ENCODE measurements at regions not wholly inside any gene's neighbourhood (a gene's known extent, or its start where the extent isn't known, plus 50 kb on each side); places are given as distances from the start of the nearest gene placed in this dataset.
"Not testable (repeated sequence)": the region's sequence is repeated elsewhere in the genome, so short reads cannot be mapped to it uniquely, and the experiment has no call there.

GRCh38 chr2:131425231-131425941 lies 50.5 kb upstream of the TUBA3D start:
- Histone ChIP-seq H3K36me3 (ENCODE audit: control insufficient read depth, insufficient read depth, low read length) (no peaks in the 10 kb centered on the region), H3K4me3 (ENCODE audit: low read depth, low read length) (no peak overlapping the region), H3K27me3 (ENCODE audit: control insufficient read depth, insufficient read depth, low read length) (peaks cover 29% of the 10 kb centered on the region)

DNA sequence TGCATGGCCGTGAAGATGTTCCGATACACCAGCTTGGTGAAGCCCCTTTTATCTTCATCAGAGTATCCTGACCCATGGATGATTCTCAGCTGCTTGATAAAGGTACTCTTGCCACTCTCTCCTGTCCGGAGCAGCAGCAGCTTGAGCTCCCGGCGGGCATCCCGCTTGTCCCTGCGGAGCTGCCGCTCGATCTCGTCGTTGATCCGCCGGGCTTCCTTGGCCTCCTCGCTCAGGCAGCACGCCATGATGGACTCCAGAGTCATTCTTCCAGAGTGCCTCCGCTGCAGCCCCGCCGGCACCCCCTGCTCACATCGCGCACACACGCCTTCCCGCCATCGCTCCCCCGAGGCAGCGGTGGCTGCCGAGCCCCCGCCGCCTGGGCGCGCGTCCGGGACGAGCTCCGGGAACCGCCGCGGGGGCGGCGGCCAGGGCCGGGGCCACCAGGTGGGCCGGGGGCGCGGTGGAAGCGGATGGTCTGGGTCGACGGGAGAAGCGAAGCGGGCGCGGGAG lies 51.3 kb upstream of the TUBA3D start:
- H3K36me3 ChIP-seq (ENCODE audit: control insufficient read depth, insufficient read depth, low read length); H3K9ac ChIP-seq (ENCODE audit: low read depth, low read length); H3K4me1 ChIP-seq (ENCODE audit: control insufficient read depth, insufficient read depth, low read length); H3K9me3 ChIP-seq (ENCODE audit: control insufficient read depth, insufficient read depth, low read length): not testable (repeated sequence)
- Histone ChIP-seq H3K4me3 (ENCODE audit: low read depth, low read length) (peak overlapping the region; percentile 48), H3K27me3 (ENCODE audit: control insufficient read depth, insufficient read depth, low read length) (peaks cover 29% of the 10 kb centered on the region)

More at GRCh38 chr2:131425231-131425941, 50.5 kb upstream of the TUBA3D start:
- peaks cover 5% of the 10 kb centered on the region for H3K9me3 ChIP-seq (ENCODE audit: control insufficient read depth, insufficient read depth, low read length)
- H3K9ac ChIP-seq (ENCODE audit: low read depth, low read length), result no peak overlapping the region
- H3K4me1 ChIP-seq (ENCODE audit: control insufficient read depth, insufficient read depth, low read length), result peaks cover 2% of the 10 kb centered on the region

GRCh38 chr2:131420751-131421150 lies 55.2 kb upstream of the TUBA3D start:
- H3K9ac ChIP-seq (ENCODE audit: low read depth, low read length); H3K4me3 ChIP-seq (ENCODE audit: low read depth, low read length); H3K9me3 ChIP-seq (ENCODE audit: control insufficient read depth, insufficient read depth, low read length); H3K36me3 ChIP-seq (ENCODE audit: control insufficient read depth, insufficient read depth, low read length): not testable (repeated sequence)
- Histone ChIP-seq H3K27me3 (ENCODE audit: control insufficient read depth, insufficient read depth, low read length) (peaks cover 15% of the 10 kb centered on the region), H3K4me1 (ENCODE audit: control insufficient read depth, insufficient read depth, low read length) (peaks cover 10% of the 10 kb centered on the region)

DNA sequence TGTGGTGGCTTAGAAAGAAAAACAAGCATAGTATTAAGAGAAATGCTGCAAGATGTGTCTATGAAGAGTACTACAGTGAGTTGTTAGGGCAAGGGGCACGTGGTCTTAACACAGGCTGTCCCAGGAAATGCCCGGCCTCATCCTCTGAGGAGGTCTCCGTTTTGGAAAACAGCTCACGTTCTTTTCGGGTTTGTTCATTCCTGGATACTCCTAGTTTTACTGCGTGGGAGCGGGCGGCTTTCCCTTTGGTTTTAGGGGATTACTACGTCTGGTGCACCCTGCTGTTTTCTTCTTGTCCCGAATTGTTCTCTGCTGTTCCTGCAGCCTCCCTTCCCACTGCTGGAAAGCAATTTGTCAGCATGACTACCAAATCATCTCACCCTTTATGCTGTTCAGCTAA lies 55.5 kb upstream of the RAB6D start:
- H3K27me3 ChIP-seq (ENCODE audit: control insufficient read depth, insufficient read depth, low read length), result peaks cover 9% of the 10 kb centered on the region
- H3K9me3 ChIP-seq (ENCODE audit: control insufficient read depth, insufficient read depth, low read length), result peaks cover 5% of the 10 kb centered on the region
- H3K4me1 ChIP-seq (ENCODE audit: control insufficient read depth, insufficient read depth, low read length), result peaks cover 10% of the 10 kb centered on the region
- peak overlapping the region; percentile 24 for H3K4me3 ChIP-seq (ENCODE audit: low read depth, low read length)
- no peaks in the 10 kb centered on the region for H3K36me3 ChIP-seq (ENCODE audit: control insufficient read depth, insufficient read depth, low read length)
- no peak overlapping the region for H3K9ac ChIP-seq (ENCODE audit: low read depth, low read length)

DNA sequence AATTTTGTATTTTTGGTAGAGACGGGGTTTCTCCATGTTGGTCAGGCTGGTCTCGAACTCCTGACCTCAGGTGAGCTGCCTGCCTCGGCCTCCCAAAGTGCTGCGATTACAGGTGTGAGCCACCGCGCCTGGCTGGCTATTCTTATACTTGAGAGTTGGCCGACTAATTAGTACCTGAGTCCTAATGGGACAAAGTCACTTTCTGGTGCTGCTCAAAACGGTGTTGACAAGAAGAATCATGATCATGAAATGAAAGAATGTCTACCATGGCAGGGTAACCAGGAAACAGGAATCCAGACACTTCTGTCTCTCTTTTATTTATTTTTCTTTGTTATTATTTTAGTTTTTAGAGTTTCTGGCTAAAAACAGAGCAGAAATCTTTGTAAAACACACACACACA lies 54.7 kb upstream of the RAB6D start:
- Histone ChIP-seq H3K36me3 (ENCODE audit: control insufficient read depth, insufficient read depth, low read length) (no peaks in the 10 kb centered on the region), H3K9ac (ENCODE audit: low read depth, low read length) (no peak overlapping the region), H3K4me1 (ENCODE audit: control insufficient read depth, insufficient read depth, low read length) (peaks cover 10% of the 10 kb centered on the region), H3K27me3 (ENCODE audit: control insufficient read depth, insufficient read depth, low read length) (peaks cover under 1% of the 10 kb centered on the region), H3K4me3 (ENCODE audit: low read depth, low read length) (no peak overlapping the region), H3K9me3 (ENCODE audit: control insufficient read depth, insufficient read depth, low read length) (peaks cover under 1% of the 10 kb centered on the region)

DNA sequence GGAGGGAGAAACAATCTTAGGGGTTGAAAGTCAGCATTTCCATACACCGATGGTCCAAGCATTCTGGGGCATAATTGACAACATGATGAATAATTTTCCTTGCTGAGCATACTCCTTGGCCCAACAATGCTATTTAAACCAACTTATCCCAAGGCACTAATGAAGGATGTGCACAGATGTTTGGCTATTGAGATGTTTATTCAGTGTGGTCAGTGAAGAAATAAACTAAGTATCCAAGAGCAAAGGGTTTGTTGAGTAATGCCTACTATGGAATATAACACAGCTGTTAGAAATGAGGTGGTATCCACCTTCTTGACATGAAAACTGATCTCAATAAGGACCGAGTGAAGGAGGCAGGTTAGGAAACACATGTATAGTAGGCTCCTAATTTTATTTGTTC lies 53.9 kb upstream of the RAB6D start:
- no peaks in the 10 kb centered on the region for H3K9me3 ChIP-seq (ENCODE audit: control insufficient read depth, insufficient read depth, low read length)
- H3K27me3 ChIP-seq (ENCODE audit: control insufficient read depth, insufficient read depth, low read length), result no peaks in the 10 kb centered on the region
- H3K4me3 ChIP-seq (ENCODE audit: low read depth, low read length), result no peak overlapping the region
- no peak overlapping the region for H3K9ac ChIP-seq (ENCODE audit: low read depth, low read length)
- no peaks in the 10 kb centered on the region for H3K36me3 ChIP-seq (ENCODE audit: control insufficient read depth, insufficient read depth, low read length)
- H3K4me1 ChIP-seq (ENCODE audit: control insufficient read depth, insufficient read depth, low read length), result peaks cover 12% of the 10 kb centered on the region

DNA sequence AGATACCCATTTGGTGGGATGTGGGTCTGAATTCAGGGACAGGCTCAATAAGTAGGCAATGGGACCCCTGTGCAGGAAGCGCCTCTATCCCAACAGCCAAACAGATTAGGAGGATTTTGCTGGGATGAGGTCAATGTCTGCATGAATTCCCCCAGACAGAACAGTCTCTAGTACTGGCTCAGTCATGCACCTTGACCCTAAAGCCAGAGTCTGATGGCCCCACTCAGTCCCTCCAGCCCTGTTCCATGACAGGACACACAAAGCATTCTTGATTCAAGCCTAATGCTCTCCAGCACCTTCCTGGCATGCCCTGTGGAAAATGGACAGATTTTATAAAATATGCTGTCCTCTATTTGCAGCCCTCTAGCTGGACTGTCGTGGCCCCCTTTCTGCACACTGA lies 49.8 kb upstream of the RAB6D start:
- Histone ChIP-seq H3K27me3 (ENCODE audit: control insufficient read depth, insufficient read depth, low read length) (no peaks in the 10 kb centered on the region), H3K36me3 (ENCODE audit: control insufficient read depth, insufficient read depth, low read length) (no peaks in the 10 kb centered on the region), H3K9ac (ENCODE audit: low read depth, low read length) (no peak overlapping the region), H3K9me3 (ENCODE audit: control insufficient read depth, insufficient read depth, low read length) (no peaks in the 10 kb centered on the region), H3K4me3 (ENCODE audit: low read depth, low read length) (no peak overlapping the region), H3K4me1 (ENCODE audit: control insufficient read depth, insufficient read depth, low read length) (peaks cover 2% of the 10 kb centered on the region)
